Spleen (tissue), 11 donors: ENCODE measurements at regions not wholly inside any gene's neighbourhood (a gene's known extent, or its start where the extent isn't known, plus 50 kb on each side); places are given as distances from the start of the nearest gene placed in this dataset.

ENCODE experiments used
- DNase-seq: peaks from one replicate; pipeline ENCODE4 v3.0.0-alpha.2; 2020
- H3K27ac ChIP-seq, 8 donors: fragments of 200-600 bp; sonication (generic) in 7 of 8; 1 replicate in 4 of 8; 2 replicates in 4 of 8; pipeline versions ENCODE4 v1.5.0 to v1.8.0; 2016 to 2021; ENCODE audit warnings: inconsistent platforms in 4 of 8, mild to moderate bottlenecking in 4 of 8, moderate library complexity in 1 of 8
- H3K27me3 ChIP-seq, 7 donors: fragments of 200-600 bp; sonication (generic) in 6 of 7; replicated peaks in 1 of 7; 1 replicate in 4 of 7; 2 replicates in 3 of 7; pipeline versions ENCODE4 v1.5.0 to v1.8.0; 2016 to 2021; ENCODE audit warnings: inconsistent platforms in 3 of 7, mild to moderate bottlenecking in 1 of 7
- H3K36me3 ChIP-seq, 6 donors: fragments of 200-600 bp; sonication (generic) in 5 of 6; 1 replicate in 4 of 6; 2 replicates in 2 of 6; pipeline versions ENCODE4 v1.5.0 to v1.8.0; 2016 to 2021; ENCODE audit warnings: inconsistent platforms in 2 of 6
- H3K4me1 ChIP-seq, 6 donors: fragments of 200-600 bp; sonication (generic) in 5 of 6; 1 replicate in 3 of 6; 2 replicates in 3 of 6; pipeline versions ENCODE4 v1.5.0 to v1.8.0; 2016 to 2021; ENCODE audit warnings: inconsistent platforms in 3 of 6
- H3K4me3 ChIP-seq, 8 donors: fragments of 200-600 bp; sonication (generic) in 7 of 8; 1 replicate in 4 of 8; 2 replicates in 4 of 8; pipeline versions ENCODE4 v1.5.0 to v1.8.0; 2016 to 2021; ENCODE audit warnings: inconsistent platforms in 4 of 8, mild to moderate bottlenecking in 4 of 8, moderate library complexity in 2 of 8
- H3K9me3 ChIP-seq, 8 donors: fragments of 200-600 bp; sonication (generic) in 7 of 8; 1 replicate in 4 of 8; 2 replicates in 4 of 8; pipeline versions ENCODE4 v1.5.0 to v1.8.0; 2016 to 2021; ENCODE audit warnings: inconsistent platforms in 4 of 8
- POLR2A ChIP-seq, 3 donors: fragments of 450-650 bp; IDR thresholded peaks; one replicate each; pipeline ENCODE4 v1.5.1; 2017; ENCODE audit warnings: antibody characterized with exemption in 3 of 3, mild to moderate bottlenecking in 1 of 3
- POLR2AphosphoS5 ChIP-seq, 3 donors: sonication (generic); formaldehyde crosslinking; IDR thresholded peaks; one replicate each; pipeline ENCODE4 v1.5.1; 2017; ENCODE audit warnings: antibody characterized with exemption in 3 of 3
- WGBS, 5 donors: extraction: QIAGEN DNeasy Blood & Tissue Kit in 3 of 5; methylation state at CpG; one replicate each; pipeline versions ENCODE4 v1.1.5 to v1.1.7; 2013 to 2018; 5-methylcytosine and 5-hydroxymethylcytosine counted together
- intact Hi-C: fragments of 100-400 bp; cut with DNase I; formaldehyde crosslinking; loops from one replicate; pipeline ENCODE4 v1.15.0; 2023; ENCODE audit warnings: low total_unique reads
- TF ChIP-seq, protein P1 (sequence below), 11 experiments: fragments of 200-600 bp in 7 of 11; fragments of 450-650 bp in 4 of 11; sonication (generic) in 4 of 11; IDR thresholded peaks in 8 of 11; conservative IDR thresholded peaks in 3 of 11; 1 replicate in 7 of 11; 2 replicates in 4 of 11; pipeline versions ENCODE4 v1.4.0 to v1.8.0; 2016 to 2021; ENCODE audit warnings: antibody characterized with exemption in 11 of 11, inconsistent platforms in 4 of 11, mild to moderate bottlenecking in 1 of 11
- donor health status: healthy with polysubstance abuse.
- donor health status: DM: no; HTN: no; CAD: no; lungs with moderate emphysema.
- donor health status: DM: no; HTN: no; CAD: no.
- donor health status: Bipolar disorder and iron deficiency.
- donor health status: healthy.
- donor health status: DM: no; HTN: no; CAD: no.
- donor health status: DM: yes; HTN: yes; CAD: no.

DNA sequence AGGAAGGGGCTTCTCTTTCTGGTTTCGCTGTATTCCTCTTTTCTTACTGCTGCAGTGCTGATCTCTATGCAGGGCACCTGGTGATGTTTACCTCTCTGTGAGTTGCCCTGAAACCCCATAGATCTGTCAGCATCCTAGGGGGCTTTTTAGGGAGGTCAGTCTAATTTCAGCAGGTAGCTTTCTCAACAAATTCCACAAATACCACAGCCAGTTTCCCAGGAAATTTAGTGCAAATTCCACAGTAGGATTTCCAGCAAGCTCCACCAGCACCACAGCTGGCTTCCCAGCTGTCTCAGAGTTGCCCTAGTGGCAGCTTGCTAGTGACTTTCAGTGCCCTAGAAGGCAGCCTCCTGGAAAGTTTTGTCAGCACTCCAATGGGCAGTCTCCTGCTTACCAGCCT, 379.1 kb upstream of the SMC2 start:
- intact Hi-C loops: no loop called here
- WGBS, 5 donors: 67 to 100% (median 70%) methylated on average over 1 of the region's 1 CpG
- Histone ChIP-seq H3K27ac (no peak overlapping the region), H3K4me3 (no peak overlapping the region), H3K27me3 (no peaks in the 10 kb centered on the region), H3K9me3 (peaks cover 0 to 19% (median 4%) of the 10 kb centered on the region in 8 donors), H3K4me1 (no peaks in the 10 kb centered on the region), H3K36me3 (no peaks in the 10 kb centered on the region)
- DNase-seq: no peak
- TF ChIP-seq, protein P1, sequence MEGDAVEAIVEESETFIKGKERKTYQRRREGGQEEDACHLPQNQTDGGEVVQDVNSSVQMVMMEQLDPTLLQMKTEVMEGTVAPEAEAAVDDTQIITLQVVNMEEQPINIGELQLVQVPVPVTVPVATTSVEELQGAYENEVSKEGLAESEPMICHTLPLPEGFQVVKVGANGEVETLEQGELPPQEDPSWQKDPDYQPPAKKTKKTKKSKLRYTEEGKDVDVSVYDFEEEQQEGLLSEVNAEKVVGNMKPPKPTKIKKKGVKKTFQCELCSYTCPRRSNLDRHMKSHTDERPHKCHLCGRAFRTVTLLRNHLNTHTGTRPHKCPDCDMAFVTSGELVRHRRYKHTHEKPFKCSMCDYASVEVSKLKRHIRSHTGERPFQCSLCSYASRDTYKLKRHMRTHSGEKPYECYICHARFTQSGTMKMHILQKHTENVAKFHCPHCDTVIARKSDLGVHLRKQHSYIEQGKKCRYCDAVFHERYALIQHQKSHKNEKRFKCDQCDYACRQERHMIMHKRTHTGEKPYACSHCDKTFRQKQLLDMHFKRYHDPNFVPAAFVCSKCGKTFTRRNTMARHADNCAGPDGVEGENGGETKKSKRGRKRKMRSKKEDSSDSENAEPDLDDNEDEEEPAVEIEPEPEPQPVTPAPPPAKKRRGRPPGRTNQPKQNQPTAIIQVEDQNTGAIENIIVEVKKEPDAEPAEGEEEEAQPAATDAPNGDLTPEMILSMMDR (IDR thresholded peaks at IDR 0.05 in 8 of 11, conservative IDR thresholded peaks at IDR 0.05 in 3 of 11): no peak
- TF ChIP-seq POLR2AphosphoS5 (IDR thresholded peaks at IDR 0.05) (no peak), POLR2A (IDR thresholded peaks at IDR 0.05) (no peak)

DNA sequence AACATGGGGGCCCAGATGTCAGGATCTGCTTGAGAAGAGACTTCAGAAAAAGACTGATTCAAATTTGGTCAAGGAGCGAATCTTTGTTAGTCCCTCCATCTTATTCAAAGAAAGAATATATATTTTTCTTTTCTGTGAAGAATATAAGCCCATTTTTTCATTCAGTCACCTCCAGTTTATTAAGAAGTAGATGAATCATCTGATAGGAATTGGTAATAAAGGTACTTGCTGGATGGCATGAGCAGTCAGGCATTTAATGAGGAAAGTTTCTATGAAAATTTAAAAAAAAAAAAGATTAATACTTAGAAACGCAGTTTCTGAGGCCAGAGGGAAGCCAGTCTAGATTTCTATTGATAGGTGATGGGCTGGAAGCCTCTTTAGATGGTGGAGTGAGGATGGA, 373.1 kb upstream of the SMC2 start:
- no peak overlapping the region for H3K27ac ChIP-seq
- DNase-seq: no peak
- no peaks in the 10 kb centered on the region for H3K36me3 ChIP-seq
- peaks cover 0 to 4% (median 0%) of the 10 kb centered on the region in 8 donors for H3K9me3 ChIP-seq
- 53 to 78% (median 59%) methylated on average over 2 of the region's 2 CpGs for WGBS, 5 donors
- H3K4me1 ChIP-seq: no peaks in the 10 kb centered on the region
- intact Hi-C loops: no loop called here
- TF ChIP-seq, protein P1 (IDR thresholded peaks at IDR 0.05 in 8 of 11, conservative IDR thresholded peaks at IDR 0.05 in 3 of 11): no peak
- no peaks in the 10 kb centered on the region for H3K27me3 ChIP-seq
- no peak overlapping the region for H3K4me3 ChIP-seq

DNA sequence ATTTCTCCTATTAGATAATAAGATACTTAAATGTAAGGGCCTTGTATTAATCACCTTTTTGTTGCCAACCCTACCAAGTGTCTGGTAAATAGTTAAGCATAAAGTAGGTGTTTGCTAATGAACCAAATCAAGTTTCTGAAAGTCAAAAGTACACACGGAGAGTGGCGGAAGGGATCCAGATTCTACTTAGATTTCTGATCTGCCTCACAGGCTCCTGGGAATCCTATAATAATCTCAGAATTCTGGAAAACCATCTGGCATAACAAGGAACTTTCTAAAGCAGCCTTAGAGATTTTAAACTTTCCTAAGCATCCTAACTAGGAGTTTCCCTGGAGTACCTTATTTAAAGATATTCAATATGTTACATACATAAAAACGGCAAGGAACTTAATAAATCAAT, 363.2 kb upstream of the SMC2 start:
- WGBS, 5 donors: 79 to 86% (median 81%) methylated on average over 3 of the region's 3 CpGs

DNA sequence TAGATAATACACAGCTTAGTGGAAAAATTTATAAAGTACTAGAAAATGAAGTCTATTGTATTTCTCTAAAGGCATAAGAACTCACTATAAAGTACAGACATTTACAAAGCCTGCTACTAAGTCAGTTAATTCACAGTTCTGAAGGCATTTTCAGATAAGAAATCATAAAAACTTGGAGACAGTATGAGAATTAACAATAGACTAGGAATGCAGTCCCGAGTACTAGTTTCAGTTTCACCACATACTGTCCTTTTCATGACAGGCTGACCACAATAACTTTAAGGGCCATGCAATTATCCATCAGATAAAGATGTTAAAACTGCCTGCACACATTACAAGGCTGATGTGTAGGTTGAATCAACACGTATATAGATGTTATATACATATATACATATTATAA, 362.6 kb upstream of the SMC2 start:
- no peak for DNase-seq
- Histone ChIP-seq H3K36me3 (no peaks in the 10 kb centered on the region), H3K27ac (no peak overlapping the region), H3K4me3 (no peak overlapping the region), H3K27me3 (no peaks in the 10 kb centered on the region), H3K9me3 (no peaks in the 10 kb centered on the region), H3K4me1 (no peaks in the 10 kb centered on the region)
- intact Hi-C loops: no loop called here
- no peak for TF ChIP-seq POLR2A (IDR thresholded peaks at IDR 0.05)
- TF ChIP-seq POLR2AphosphoS5 (IDR thresholded peaks at IDR 0.05): no peak
- TF ChIP-seq, protein P1 (IDR thresholded peaks at IDR 0.05 in 8 of 11, conservative IDR thresholded peaks at IDR 0.05 in 3 of 11): no peak
- 47 to 67% (median 52%) methylated on average over 2 of the region's 2 CpGs for WGBS, 5 donors

More for the DNA sequence above, 363.2 kb upstream of the SMC2 start:
- Histone ChIP-seq H3K27me3 (no peaks in the 10 kb centered on the region), H3K9me3 (no peaks in the 10 kb centered on the region), H3K27ac (no peak overlapping the region), H3K36me3 (no peaks in the 10 kb centered on the region), H3K4me3 (no peak overlapping the region), H3K4me1 (no peaks in the 10 kb centered on the region)
- TF ChIP-seq POLR2AphosphoS5 (IDR thresholded peaks at IDR 0.05): no peak
- no peak for TF ChIP-seq POLR2A (IDR thresholded peaks at IDR 0.05)
- TF ChIP-seq, protein P1 (IDR thresholded peaks at IDR 0.05 in 8 of 11, conservative IDR thresholded peaks at IDR 0.05 in 3 of 11): no peak
- no peak for DNase-seq
- intact Hi-C loops: no loop called here
